Dermis blood vessel endothelial cell (primary cell): ENCODE measurements at regions not wholly inside any gene's neighbourhood (a gene's known extent, or its start where the extent isn't known, plus 50 kb on each side); places are given as distances from the start of the nearest gene placed in this dataset.
A peak's percentile ranks its signal among the peaks of the same experiment; 100 is the strongest.

Source experiments
- DNase-seq: peaks from one replicate; pipeline ENCODE4 v3.0.0; 2010

DNA sequence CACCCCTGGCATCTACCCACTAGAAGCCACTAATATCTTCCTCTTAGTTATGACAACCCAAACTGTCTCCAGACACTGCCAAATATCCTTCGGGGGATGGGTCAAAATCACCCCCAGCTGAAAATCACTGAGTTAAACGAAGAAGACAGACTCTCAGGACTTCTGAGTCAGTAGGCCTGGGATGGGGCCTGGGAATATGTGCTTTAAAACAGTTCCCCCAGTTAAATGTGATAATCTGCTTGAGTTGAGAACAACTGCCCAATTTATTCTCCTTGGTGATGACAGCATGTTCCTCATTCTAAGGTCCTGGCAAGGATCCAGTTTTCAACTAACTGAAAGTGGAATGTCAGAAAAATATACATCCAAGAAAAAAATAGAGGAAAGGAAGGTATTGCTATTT is 52.4 kb downstream of the CBLL2 start:
- DNase-seq = peak; percentile 50

DNA sequence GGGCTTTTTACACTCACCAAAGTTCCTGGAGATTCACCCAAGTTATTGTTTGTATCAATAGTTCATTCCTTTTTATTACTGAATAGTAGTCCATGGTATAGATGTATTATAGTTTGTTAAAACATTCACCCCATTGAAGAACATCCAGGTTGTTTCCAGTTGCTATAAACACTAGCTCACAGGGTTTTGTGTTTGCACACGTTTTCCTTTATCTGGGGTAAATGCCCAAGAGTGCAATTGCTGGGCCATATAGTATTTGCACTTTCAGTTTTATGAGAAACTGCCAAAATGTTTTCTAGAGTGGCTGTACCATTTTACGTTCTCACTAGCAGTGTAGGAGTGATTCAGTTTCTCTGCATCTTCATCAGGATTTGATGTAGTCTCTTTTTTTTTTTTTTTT is 57.1 kb downstream of the CBLL2 start:
- DNase-seq = no peak

DNA sequence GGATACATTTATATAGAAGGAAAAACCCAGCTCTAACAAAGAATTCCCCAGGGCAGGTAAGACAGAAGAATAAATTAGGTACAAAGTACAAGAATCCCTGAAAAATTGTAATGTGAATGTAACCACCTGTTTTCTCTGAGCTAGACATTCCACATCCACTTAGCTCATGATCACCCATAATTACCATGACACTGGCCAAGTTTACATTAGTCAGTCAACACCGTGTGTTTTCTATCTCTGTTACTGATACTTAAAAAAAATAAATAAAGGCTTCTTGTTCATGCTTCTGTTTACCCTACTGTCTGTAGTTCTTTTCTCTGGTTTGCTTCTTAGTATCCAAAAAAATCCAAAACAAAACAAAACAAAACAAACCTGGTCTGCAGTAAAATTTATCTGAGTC is 66.0 kb downstream of the CBLL2 start:
- DNase-seq = no peak

- no peak for DNase-seq
Observed at GRCh38 chrX:22339459-22339858, 66.7 kb downstream of the CBLL2 start.

DNA sequence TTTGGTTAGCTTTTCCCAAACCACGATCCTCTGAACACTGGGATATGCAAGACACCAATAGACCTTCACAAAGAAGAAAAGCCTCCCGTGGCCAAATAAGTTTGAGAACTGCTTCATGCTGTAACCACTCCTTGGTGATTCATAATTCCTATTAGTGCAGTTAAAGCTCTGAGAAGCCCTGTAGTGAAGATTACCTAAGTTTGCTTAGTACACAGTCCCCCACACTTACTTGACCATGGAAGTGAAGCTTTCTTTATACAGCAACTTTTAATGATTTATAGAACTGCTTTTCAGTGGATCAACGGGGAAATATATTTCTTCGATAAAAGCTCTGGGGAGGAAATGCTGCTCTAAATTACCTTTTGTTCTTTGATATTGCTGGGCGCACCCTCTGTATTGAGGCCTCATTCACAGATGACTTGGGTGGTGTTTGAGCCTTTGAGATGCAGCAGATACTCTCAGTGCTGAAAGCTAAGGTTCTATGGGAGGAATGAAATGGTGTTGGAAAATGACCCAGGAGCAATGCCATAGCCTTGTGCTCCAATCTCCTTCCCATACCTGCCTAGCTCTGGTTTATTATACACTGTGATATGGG is 67.4 kb downstream of the CBLL2 start:
- DNase-seq = no peak

DNA sequence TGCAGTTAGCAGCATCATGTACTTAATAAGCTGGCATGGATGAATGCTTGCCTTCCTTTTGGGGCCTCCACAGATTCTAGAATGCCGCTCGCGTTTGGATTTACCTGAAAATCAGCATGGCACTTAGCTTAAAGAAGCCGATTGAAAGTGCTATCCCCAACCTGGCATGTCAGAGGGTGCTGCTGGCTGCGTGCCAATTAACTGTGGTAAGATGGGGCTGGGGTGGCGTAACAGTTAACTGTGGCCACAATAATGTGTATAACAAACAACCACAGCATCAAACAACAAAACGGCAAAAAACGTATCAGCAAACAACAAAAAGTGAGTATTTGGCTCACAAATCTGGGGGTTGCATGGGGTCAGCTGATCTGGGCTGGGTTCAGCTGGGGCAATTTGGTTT is 70.5 kb downstream of the CBLL2 start:
- no peak for DNase-seq

GRCh38 chrX:22345884-22346283 is 73.2 kb downstream of the CBLL2 start:
- no peak for DNase-seq

- DNase-seq = no peak
Observed at GRCh38 chrX:22347491-22347890, 74.8 kb downstream of the CBLL2 start.

DNA sequence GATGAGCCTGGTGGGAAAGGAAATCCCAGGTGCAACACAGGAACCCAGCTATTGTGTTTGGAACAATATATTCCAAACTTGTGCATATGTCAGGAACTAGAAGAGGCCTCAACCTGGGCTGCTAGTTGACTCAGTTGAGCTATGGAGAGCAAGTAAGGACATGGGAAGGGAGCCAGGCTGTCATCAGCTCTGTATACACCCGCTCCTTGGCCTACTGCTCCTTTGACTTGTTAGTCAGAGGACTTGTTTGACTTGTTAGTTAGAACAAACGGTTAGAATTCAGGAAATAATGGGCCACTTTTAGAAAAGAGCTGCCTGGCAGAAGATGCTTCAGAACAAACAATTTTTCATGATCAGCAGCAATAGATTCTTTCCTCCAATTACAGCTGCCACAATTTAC is 76.4 kb downstream of the CBLL2 start:
- DNase-seq = peak; percentile 24

GRCh38 chrX:22351076-22351475 is 78.4 kb downstream of the CBLL2 start:
- peak; percentile 37 for DNase-seq

DNA sequence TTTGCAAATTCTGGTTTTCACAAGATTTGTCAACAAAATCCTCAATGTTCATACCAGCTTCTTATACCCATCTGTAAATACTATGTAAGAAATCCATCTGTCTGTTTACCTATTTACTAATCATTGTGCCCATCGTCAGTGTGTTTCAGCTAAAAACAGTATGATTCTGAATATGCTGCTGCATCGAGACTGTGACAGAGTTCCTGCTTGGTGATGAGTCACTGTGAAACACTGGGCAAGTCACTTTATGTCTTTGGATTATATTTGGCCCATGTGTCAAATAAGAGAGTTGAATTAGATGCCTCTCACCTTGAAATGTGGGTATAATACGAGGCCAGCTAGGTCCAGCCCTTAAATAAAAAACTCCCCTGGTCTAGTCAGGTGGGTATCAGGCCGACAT is 79.3 kb downstream of the CBLL2 start:
- peak; percentile 52 for DNase-seq

- DNase-seq = no peak
Observed at GRCh38 chrX:22357621-22358020, 84.9 kb downstream of the CBLL2 start.

DNA sequence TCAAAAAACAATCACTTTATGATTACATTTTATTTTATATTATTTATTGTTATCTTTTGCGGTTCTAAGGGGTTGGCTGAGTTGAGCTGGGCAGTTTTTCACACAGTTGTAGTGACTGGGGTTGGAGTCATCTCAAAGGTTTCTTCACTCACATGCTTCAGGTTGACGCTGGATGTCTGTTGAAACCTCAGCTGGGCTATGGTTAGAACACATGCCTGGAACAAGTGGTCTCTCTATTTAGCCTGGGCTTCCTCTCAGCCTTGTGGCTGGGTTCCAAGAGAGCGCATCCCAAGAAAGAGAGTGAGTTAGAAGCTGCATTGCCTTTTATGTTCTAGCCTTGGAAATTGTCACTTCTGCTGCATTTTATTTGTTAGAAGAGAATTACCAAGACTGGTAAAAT is 87.4 kb downstream of the CBLL2 start:
- DNase-seq = no peak

GRCh38 chrX:22365460-22365859 is 92.7 kb downstream of the CBLL2 start:
- peak; percentile 70 for DNase-seq

DNA sequence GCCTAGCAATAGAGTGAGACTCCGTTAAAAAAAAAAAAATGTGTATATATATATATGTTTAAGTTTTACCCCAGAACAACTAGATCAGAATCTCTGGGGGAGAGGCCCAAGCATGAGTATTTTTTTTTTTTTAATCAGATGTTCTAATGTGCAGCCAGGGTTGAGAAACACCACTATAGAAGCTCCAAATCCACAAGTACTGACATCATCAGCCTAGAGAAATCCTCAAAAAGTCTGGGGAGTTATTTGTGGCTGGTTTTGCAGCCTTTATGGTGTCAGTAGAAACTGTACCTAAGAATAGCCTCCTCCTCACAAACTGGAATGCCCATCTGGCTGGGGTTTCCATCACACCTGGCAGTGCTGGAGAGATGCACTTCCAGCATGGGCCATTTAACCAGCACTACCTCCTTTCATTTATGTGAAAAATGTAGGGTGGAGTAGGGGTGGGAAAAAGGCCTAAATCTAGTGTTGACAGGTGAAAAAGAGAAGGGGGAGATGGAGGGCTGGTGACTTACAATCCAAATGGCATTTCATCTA is 93.5 kb downstream of the CBLL2 start:
- no peak for DNase-seq

DNA sequence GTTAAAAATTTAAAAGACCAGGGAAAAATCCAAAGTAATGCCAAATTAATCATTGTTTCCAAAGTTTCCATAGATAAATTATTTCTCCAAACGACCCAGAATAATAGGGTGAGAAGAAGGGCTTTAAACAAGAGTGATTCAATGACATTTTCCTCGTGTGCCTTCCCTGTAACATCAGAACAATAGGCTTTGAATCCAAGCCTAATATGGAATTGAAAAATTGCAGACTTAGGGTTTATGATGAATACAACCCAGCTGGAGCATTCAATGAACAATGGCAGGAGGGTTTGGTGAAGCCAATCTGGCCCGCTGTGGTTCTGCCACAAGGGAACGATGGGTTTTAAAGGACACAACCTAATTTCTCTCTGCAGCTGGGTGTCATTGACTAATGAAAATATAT is 94.2 kb downstream of the CBLL2 start:
- DNase-seq = peak; percentile 18

GRCh38 chrX:22373094-22373493 is 100.4 kb downstream of the CBLL2 start:
- DNase-seq = no peak

DNA sequence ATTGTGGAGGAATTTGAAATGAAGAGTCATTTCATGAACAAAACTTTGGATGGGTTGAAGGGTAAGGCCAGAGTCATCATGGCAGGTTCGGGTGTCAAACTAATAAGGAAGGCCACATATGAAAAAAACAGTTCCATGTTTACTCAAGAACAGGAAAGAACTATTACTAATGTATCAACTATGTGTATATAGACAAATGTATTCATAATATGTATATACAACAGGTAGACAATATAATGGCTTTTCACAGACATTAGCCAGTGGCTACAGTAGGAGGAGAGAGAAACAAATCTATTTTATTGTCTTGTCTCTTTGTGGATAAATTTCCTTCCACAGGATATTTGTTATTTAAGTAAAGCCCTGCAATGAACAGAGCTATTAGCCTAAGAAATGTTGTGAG is 101.1 kb downstream of the CBLL2 start:
- peak; percentile 17 for DNase-seq

DNA sequence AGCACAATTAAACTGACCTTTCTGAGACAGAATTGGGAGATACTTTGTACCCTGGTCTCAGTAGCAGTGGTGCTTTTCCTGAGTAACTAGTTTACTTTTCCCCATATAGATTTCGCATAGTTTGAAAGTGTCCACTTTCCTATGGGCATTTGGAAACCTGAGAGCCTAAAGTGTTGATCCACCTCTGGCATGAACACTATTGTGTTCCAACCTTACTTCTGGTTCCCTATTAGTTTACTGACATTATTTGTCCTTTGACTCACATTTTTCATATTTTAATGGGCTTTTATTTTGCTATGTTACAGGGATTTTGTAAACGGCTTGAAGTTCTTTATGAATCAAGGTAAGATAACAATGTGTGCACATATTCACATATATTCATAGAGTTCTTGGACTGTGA is 103.7 kb downstream of the CBLL2 start:
- DNase-seq = no peak

DNA sequence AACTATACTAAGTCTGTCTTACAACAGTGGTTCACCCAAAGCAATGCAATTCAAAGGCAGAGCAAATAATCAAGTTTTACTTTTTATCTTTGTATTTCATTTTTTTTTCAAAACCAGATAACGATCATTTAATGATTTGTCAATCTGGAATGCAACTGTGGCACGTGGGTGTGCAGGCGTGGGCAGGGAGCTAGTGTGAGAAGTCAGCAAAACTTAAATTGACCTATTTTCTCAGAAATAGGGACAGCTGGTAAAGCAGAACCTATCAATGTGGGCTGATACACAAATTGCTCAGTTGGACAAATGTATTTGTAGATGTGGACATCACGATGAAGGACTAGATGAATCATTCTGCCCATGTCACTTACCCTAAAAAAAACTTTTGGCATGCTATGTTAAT is 105.6 kb downstream of the CBLL2 start:
- no peak for DNase-seq

GRCh38 chrX:22383988-22384387 is 111.3 kb downstream of the CBLL2 start:
- no peak for DNase-seq

- DNase-seq = peak; percentile 83
Observed at GRCh38 chrX:22389556-22390179, 117.0 kb downstream of the CBLL2 start.

DNA sequence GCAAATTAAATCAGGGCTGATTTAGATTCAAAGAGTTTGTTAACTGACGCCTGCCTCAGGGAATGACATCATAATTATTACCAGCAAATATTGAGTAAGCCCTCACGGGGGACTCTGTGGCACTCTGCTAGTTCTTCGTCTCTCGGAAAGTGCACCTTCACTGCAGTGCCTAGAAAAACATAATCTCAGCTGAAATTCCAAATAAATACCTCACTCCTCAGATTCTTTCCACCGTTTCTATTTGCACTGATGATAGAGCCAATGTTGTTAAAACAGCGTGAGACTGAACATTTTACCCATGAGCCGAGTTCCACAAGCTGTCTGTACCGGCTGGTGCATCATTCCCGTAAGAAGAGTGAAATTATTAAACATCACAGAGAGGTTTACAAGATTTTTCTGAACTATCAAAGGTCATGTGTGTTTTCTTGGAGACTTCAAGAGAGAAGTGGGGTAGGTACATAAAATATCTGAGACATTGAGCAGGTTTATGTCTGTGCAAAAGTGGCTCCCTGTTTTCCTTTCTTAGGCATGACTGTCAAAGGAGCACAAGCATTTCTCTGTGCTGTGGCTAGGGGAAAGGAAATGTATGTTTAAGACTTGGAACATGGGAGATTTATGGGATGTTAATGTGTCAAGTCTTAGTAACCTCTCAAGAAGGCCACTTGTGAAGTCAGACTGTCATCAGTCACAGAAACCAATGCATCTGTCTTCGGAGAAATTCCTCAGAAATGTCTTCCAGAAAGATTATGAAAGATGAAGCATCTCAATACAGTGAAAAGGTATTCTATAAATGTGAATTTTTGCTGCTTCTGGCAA is 119.6 kb downstream of the CBLL2 start:
- DNase-seq = no peak

- peak; percentile 63 for DNase-seq
Observed at GRCh38 chrX:22395372-22395771, 122.7 kb downstream of the CBLL2 start.
